GM12873 (cell line): ENCODE measurements at regions not wholly inside any gene's neighbourhood (a gene's known extent, or its start where the extent isn't known, plus 50 kb on each side); places are given as distances from the start of the nearest gene placed in this dataset.

Experiments used
- CTCF ChIP-seq: IDR thresholded peaks from 2 replicates; pipeline ENCODE4 v1.5.1; 2012; ENCODE audit warnings: low read depth, mild to moderate bottlenecking, moderate library complexity, low read length, control low read depth; ENCODE audit not compliant: insufficient read depth; ENCODE audit errors: missing control alignments

- no peak for TF ChIP-seq CTCF
Measured at GRCh38 chr5:72630721-72631120, 123.5 kb upstream of the ZNF366 start.

GRCh38 chr5:72630081-72630480, 122.9 kb upstream of the ZNF366 start:
- TF ChIP-seq CTCF: no peak

- no peak for TF ChIP-seq CTCF
Measured at GRCh38 chr5:72628771-72629371, 121.7 kb upstream of the ZNF366 start.

GRCh38 chr5:72625332-72625731, 118.1 kb upstream of the ZNF366 start:
- TF ChIP-seq CTCF: no peak

- no peak for TF ChIP-seq CTCF
Measured at GRCh38 chr5:72624641-72625236, 117.5 kb upstream of the ZNF366 start.

- no peak for TF ChIP-seq CTCF
Measured at GRCh38 chr5:72623936-72624335, 116.7 kb upstream of the ZNF366 start.

- TF ChIP-seq CTCF: no peak
Measured at GRCh38 chr5:72623323-72623722, 116.1 kb upstream of the ZNF366 start.
